GM06990 (cell line): ENCODE measurements at regions not wholly inside any gene's neighbourhood (a gene's known extent, or its start where the extent isn't known, plus 50 kb on each side); places are given as distances from the start of the nearest gene placed in this dataset.
"Not testable (repeated sequence)": the region's sequence is repeated elsewhere in the genome, so short reads cannot be mapped to it uniquely, and the experiment has no call there.

ENCODE experiments used
- DNase-seq: peaks from one replicate; pipeline ENCODE4 v3.0.0-alpha.2; 2011; ENCODE audit not compliant: insufficient read length; ENCODE audit errors: extremely low read depth
- H3K27me3 ChIP-seq: replicated peaks from 2 replicates; pipeline ENCODE4 v1.6.0; 2011; ENCODE audit warnings: low read length; ENCODE audit not compliant: control insufficient read depth, insufficient read depth
- H3K36me3 ChIP-seq: 2 replicates; pipeline ENCODE4 v1.5.1; 2011; ENCODE audit warnings: low read length; ENCODE audit not compliant: control insufficient read depth, insufficient read depth
- H3K4me3 ChIP-seq: replicated peaks from 2 replicates; pipeline ENCODE4 v1.5.1; 2011; ENCODE audit warnings: low read depth, mild to moderate bottlenecking, control low read depth, low read length
- TF ChIP-seq, protein P1 (sequence below): IDR thresholded peaks from 2 replicates; pipeline ENCODE4 v1.5.1; 2011; ENCODE audit warnings: low read length, control low read depth, mild to moderate bottlenecking, inconsistent platforms; ENCODE audit not compliant: insufficient read depth, poor library complexity, severe bottlenecking

DNA sequence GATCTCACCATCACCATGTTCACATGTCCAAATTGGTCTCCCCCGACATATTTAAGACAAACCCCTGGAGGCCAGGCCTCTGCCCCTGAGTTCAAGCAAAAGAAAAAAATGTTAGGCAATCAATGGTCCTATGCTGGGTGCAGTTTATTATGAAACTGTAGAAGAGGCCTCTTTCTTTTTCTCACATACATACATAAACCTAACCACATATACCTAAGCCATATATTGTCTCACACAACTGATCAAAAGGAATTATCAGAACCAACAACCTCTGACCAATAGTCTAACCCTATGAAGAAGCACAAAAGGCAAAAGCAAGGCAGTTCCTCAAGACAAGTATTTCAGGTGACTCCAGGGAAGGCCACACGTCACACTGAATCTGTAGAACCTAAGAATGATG lies 49.9 kb downstream of the ILRUN start:
- Histone ChIP-seq H3K36me3 (peaks cover 7% of the 10 kb centered on the region), H3K4me3 (no peak overlapping the region), H3K27me3 (no peaks in the 10 kb centered on the region)
- TF ChIP-seq, protein P1, sequence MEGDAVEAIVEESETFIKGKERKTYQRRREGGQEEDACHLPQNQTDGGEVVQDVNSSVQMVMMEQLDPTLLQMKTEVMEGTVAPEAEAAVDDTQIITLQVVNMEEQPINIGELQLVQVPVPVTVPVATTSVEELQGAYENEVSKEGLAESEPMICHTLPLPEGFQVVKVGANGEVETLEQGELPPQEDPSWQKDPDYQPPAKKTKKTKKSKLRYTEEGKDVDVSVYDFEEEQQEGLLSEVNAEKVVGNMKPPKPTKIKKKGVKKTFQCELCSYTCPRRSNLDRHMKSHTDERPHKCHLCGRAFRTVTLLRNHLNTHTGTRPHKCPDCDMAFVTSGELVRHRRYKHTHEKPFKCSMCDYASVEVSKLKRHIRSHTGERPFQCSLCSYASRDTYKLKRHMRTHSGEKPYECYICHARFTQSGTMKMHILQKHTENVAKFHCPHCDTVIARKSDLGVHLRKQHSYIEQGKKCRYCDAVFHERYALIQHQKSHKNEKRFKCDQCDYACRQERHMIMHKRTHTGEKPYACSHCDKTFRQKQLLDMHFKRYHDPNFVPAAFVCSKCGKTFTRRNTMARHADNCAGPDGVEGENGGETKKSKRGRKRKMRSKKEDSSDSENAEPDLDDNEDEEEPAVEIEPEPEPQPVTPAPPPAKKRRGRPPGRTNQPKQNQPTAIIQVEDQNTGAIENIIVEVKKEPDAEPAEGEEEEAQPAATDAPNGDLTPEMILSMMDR = no peak
- no peak for DNase-seq

DNA sequence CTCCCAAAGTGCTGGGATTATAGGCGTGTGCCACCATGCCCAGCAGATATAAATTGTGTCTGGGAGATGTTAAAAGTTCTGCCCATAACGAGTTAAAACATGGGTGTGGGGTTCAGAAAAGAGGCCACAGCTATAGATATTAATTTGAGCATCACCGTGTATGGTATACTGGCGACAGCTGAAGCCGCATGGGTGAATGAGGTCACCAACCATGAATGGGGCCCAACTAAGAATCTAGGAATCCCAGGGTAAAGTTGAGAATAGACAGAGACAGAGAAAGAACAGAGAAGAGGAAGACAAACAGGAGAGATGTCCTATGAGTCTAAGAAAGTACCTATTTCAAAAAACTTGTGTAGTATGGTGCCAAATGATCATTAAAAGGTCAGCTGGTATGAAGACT lies 50.9 kb downstream of the ILRUN start:
- H3K36me3 ChIP-seq = peaks cover 7% of the 10 kb centered on the region
- H3K27me3 ChIP-seq = no peaks in the 10 kb centered on the region
- TF ChIP-seq, protein P1 = no peak
- H3K4me3 ChIP-seq = no peak overlapping the region
- no peak for DNase-seq

DNA sequence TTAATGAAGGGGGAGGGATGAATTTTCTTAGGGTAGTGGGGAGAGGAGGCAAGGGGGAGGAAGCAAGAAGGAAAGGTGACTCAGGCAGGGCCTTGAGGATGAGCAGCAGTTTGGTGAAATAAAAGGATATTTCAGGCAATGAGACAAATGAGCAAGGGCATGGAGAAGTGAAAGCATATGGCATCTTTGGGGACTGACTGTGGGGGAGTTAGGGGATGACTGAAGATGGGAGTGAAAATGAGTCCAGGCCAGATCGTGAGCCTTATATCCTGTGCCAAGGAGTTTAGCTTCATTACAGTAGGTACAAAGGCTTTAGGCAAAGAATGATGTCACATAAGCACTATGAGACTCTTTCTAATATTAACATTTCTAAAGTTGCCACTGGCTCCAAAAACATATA lies 51.9 kb downstream of the ILRUN start:
- DNase-seq = no peak
- TF ChIP-seq, protein P1 = no peak
- no peak overlapping the region for H3K4me3 ChIP-seq
- H3K36me3 ChIP-seq = peaks cover 7% of the 10 kb centered on the region
- no peaks in the 10 kb centered on the region for H3K27me3 ChIP-seq

DNA sequence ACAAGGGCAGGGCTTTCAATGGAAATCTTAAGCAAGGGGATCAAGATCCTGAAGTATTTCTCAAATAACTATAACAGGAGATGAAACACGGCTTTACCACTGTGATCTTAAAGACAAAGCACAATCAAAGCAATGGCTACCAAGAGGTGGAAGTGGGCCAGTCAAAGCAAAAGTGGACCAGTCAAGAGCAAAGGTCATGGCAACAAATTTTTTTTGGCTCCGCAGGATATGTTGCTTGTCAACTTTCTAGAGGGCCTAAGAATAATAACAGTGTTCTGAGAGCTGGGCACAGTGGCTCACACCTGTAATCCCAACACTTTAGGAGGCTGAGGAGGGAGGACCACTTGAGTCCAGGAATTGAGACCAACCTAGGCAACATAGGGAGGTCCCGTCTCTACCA lies 54.1 kb downstream of the ILRUN start:
- TF ChIP-seq, protein P1 = no peak
- Histone ChIP-seq H3K4me3 (no peak overlapping the region), H3K27me3 (no peaks in the 10 kb centered on the region), H3K36me3 (peaks cover 5% of the 10 kb centered on the region)
- DNase-seq = no peak

DNA sequence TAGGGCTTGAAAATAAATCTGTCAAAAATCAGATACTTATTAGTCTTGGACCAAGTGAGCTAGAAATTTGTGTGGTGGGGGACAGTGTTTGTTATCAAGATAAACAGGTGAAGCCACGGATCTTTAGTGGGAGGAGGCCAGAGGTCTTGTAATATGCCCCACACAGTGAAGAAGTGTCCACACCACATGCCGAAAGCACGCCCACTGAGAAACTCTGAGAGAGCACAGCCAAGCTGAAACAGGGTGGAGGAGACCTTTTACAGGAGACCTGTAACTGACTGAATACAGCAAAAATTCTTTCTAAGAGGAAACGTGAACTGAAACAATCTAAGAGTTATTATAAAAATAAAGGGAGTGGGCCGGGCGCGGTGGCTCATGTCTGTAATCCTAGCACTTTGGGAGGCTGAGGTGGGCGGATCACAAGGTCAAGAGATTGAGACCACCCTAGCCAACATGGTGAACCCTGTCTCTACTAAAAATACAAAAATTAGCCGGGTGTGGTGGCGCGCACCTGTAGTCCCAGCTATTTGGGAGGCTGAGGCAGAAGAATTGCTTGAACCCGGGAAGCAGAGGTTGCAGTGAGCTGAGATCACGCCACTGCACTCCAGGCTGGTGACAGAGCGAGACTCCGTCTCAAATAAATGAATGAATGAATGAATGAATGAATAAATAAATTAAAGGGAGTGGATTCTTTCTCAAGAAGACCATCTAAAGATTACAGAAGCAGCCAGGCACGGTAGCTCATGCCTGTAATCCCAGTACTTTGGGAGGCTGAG lies 56.3 kb downstream of the ILRUN start:
- H3K36me3 ChIP-seq, H3K4me3 ChIP-seq, H3K27me3 ChIP-seq, DNase-seq: not testable (repeated sequence)

DNA sequence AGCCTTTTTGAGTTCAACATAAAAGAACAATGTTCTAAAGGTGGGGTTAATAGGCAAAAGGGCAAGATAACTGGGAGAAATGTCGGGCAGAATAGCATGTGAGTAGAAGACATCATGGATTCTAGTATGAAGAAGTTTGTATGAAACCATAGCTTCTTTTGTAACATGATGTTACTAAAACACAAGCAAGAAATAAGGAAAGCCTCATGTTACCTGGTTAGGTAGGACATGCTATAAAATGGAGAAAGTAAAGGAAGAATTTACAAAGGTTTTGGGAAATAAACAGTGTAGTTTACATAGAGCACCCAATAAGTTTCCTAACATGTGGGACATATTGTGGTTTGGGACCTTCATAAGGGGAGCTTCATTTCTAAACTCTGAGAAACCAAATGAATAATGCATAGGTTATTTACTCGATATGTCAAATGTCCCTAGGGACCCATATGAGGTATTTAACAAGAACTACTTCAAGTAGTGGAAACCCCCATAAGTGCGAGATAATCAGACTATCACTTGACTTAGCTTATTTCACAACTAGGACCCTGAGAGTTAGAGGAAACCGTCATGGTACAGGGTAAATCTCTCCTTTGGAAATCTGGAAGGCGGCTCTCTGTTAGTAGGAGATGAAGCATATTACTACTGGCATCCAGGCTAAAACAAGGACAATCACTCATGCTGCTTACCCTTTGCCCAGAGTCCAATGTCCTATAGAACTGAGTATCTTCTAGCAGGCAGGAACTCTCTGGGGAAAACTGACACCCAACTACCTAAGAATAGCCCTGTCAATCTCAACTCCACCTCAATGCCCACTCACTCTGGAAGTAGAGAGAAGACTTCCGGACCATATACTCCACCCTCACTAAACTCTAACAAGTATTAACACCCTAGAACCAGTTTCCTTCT lies 57.5 kb downstream of the ILRUN start:
- H3K27me3 ChIP-seq = no peaks in the 10 kb centered on the region
- peak; percentile 68 for DNase-seq
- peak overlapping the region; percentile 15 for H3K4me3 ChIP-seq
- no peaks in the 10 kb centered on the region; the same call in 1 of the 2 replicates for H3K36me3 ChIP-seq
- TF ChIP-seq, protein P1 = no peak
